A673 (cell line): ENCODE measurements at regions not wholly inside any gene's neighbourhood (a gene's known extent, or its start where the extent isn't known, plus 50 kb on each side); places are given as distances from the start of the nearest gene placed in this dataset.

Experiments
- BruUV-seq: library from RNA; stranded (reverse); fragments of 400-500 nt; replicated peaks from 2 replicates; lab custom pipeline; 2021; lab: Mats Ljungman, UMichigan
- CTCF ChIA-PET: fragments of 300-600 bp; sonication (Branson Sonifier 250); formaldehyde crosslinking; loops from one replicate; lab custom pipeline; 2022; ENCODE audit warnings: antibody characterized with exemption; lab: Charles Lee
- POLR2A ChIA-PET: fragments of 300-600 bp; sonication (Branson Sonifier 250); formaldehyde crosslinking; loops from one replicate; lab custom pipeline; 2022; ENCODE audit warnings: antibody characterized with exemption; ENCODE audit not compliant: low non-redundant PET; lab: Charles Lee
- DNase-seq: peaks from one replicate; pipeline ENCODE4 v3.0.0-alpha.2; 2015; ENCODE audit warnings: low spot score
- H3K27ac ChIP-seq: fragments of 200-600 bp; sonication (generic); 2 replicates; pipeline ENCODE4 v1.5.1; 2016; ENCODE audit warnings: mixed run types, low read depth, mild to moderate bottlenecking, mixed read lengths, antibody characterized with exemption, low read length; ENCODE audit not compliant: poor library complexity, severe bottlenecking
- H3K27me3 ChIP-seq: fragments of 200-600 bp; sonication (generic); replicated peaks from 2 replicates; pipeline ENCODE4 v1.6.1; 2017; ENCODE audit warnings: mixed run types, low read depth, mild to moderate bottlenecking, mixed read lengths, antibody characterized with exemption, low read length; ENCODE audit not compliant: insufficient read depth, poor library complexity
- H3K36me3 ChIP-seq: fragments of 200-600 bp; sonication (generic); 2 replicates; pipeline ENCODE4 v1.6.1; 2016; ENCODE audit warnings: mixed run types, mild to moderate bottlenecking, mixed read lengths, antibody characterized with exemption, low read length; ENCODE audit not compliant: insufficient read depth, poor library complexity, severe bottlenecking
- H3K4me1 ChIP-seq: fragments of 200-600 bp; sonication (generic); 2 replicates; pipeline ENCODE4 v1.6.1; 2017; ENCODE audit warnings: mixed run types, mild to moderate bottlenecking, mixed read lengths, antibody characterized with exemption, low read length; ENCODE audit not compliant: insufficient read depth, poor library complexity, severe bottlenecking
- H3K4me3 ChIP-seq: fragments of 200-600 bp; sonication (generic); 2 replicates; pipeline ENCODE4 v1.5.1; 2016; ENCODE audit warnings: low read depth, mixed run types, mild to moderate bottlenecking, mixed read lengths, low read length; ENCODE audit not compliant: poor library complexity, severe bottlenecking
- H3K9me3 ChIP-seq: fragments of 200-600 bp; sonication (generic); 2 replicates; pipeline ENCODE4 v1.6.1; 2016; ENCODE audit warnings: mixed run types, low read depth, mild to moderate bottlenecking, mixed read lengths, antibody characterized with exemption, low read length; ENCODE audit not compliant: poor library complexity, severe bottlenecking
- CTCF ChIP-seq: fragments of 300-800, 200-600 bp; sonication (generic); conservative IDR thresholded peaks from 2 replicates; pipeline ENCODE4 v1.5.1; 2017; ENCODE audit warnings: low read depth, mild to moderate bottlenecking, antibody characterized with exemption, low read length, moderate library complexity, mixed read lengths
- EZH2 ChIP-seq: fragments of 200-600 bp; sonication (generic); IDR thresholded peaks from 2 replicates; pipeline ENCODE4 v1.6.1; 2017; ENCODE audit warnings: borderline replicate concordance, low read depth, mild to moderate bottlenecking, mixed read lengths, antibody characterized with exemption, low read length; ENCODE audit not compliant: poor library complexity, severe bottlenecking
- intact Hi-C: fragments of 100-400 bp; cut with micrococcal nuclease; formaldehyde crosslinking; loops from one replicate; pipeline ENCODE4 v1.10.0; 2022; ENCODE audit not compliant: unreplicated experiment

DNA sequence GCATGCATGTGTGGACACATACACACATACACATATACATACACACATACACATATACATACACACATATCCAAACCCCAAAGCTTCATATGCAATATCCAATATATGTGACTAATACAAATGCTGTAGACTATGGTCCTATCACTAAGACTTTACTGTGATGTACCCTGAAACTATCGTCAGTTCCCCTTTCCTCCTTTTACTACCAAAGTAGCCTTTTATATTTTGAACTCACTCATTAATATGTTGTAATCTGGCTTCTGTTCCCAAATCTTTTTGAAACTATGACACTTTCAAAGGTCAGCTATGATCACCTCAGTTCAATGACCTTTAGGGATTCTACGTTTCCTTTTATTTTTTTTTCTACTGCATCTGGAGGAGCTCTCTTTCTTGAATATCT, 64.8 kb upstream of the TFEC start:
- ChIA-PET CTCF (no interaction called here), POLR2A (no interaction called here)
- no peak for DNase-seq
- no peaks in the 10 kb centered on the region for H3K9me3 ChIP-seq
- H3K27me3 ChIP-seq = no peaks in the 10 kb centered on the region
- no TSS peak for BruUV-seq
- H3K4me1 ChIP-seq = no peaks in the 10 kb centered on the region
- H3K27ac ChIP-seq = no peak overlapping the region
- TF ChIP-seq EZH2 (no peak), CTCF (no peak)
- H3K4me3 ChIP-seq = no peak overlapping the region
- no peaks in the 10 kb centered on the region for H3K36me3 ChIP-seq
- intact Hi-C loops = no loop called here

DNA sequence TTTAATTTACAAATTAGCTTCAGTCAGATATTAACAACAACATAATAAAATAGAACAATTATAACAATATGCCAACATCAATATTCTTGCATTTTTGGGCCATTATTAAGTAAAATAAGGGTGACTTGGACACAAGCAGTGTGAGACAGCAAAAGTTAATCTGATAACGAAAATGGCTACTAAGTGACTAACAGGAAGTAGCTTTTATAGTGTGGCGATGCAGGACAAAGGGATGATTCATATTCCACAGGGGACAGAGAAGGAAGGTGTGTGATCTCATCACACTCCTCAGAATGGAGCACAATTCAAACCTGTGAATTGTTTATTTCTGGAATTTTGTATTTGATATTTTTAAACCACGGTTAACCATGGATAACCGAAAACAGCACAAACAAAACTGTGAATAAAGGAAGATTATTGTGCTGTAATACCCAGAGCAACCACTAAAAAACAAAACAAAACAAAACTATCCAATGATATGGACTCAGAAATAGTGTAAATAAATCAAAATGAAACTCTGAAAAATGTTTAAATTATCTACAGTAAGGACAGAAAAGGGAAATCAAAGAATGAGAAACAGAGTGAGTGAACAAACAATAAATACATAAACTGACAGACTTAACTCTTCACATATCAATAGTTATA, 66.9 kb upstream of the TFEC start:
- TF ChIP-seq EZH2 = no peak
- TF ChIP-seq CTCF = peak; percentile 52; the same call in 1 of the 2 replicates
- peak; percentile 82 for DNase-seq
- no TSS peak for BruUV-seq
- intact Hi-C loops = no loop called here
- H3K36me3 ChIP-seq = no peaks in the 10 kb centered on the region
- ChIA-PET CTCF (no interaction called here), POLR2A (interaction anchor here (0.5 kb wide), 1 partner anchor 371 kb away, joined by 5 read pairs; no protein-coding TSS in a partner anchor)
- no peak overlapping the region for H3K4me3 ChIP-seq
- no peaks in the 10 kb centered on the region for H3K9me3 ChIP-seq
- no peaks in the 10 kb centered on the region for H3K27me3 ChIP-seq
- H3K4me1 ChIP-seq = no peaks in the 10 kb centered on the region
- H3K27ac ChIP-seq = no peak overlapping the region

- Histone ChIP-seq H3K27me3 (no peaks in the 10 kb centered on the region), H3K4me3 (no peak overlapping the region), H3K4me1 (no peaks in the 10 kb centered on the region), H3K9me3 (no peaks in the 10 kb centered on the region), H3K36me3 (no peaks in the 10 kb centered on the region), H3K27ac (no peak overlapping the region)
- TF ChIP-seq EZH2 (no peak), CTCF (no peak)
- BruUV-seq = no TSS peak
- no peak for DNase-seq
- intact Hi-C loops = no loop called here
- ChIA-PET POLR2A (no interaction called here), CTCF (no interaction called here)
Observed at GRCh38 chr7:116098175-116098574, 67.6 kb upstream of the TFEC start.
